Parathyroid adenoma (tissue), 2 donors: ENCODE measurements at regions not wholly inside any gene's neighbourhood (a gene's known extent, or its start where the extent isn't known, plus 50 kb on each side); places are given as distances from the start of the nearest gene placed in this dataset.

ENCODE experiments used
- H2AFZ ChIP-seq: fragments of 300-600 bp; sonication (generic); one replicate; pipeline ENCODE4 v1.7.0; 2017; ENCODE audit warnings: antibody characterized with exemption, mild to moderate bottlenecking
- H3K27ac ChIP-seq: fragments of 300-600 bp; sonication (generic); one replicate; pipeline ENCODE4 v1.7.0; 2017
- H3K27me3 ChIP-seq: fragments of 300-600 bp; sonication (generic); one replicate; pipeline ENCODE4 v1.7.0; 2017; ENCODE audit warnings: low read length; ENCODE audit not compliant: control insufficient read depth, insufficient read depth
- H3K36me3 ChIP-seq: fragments of 300-600 bp; sonication (generic); one replicate; pipeline ENCODE4 v1.7.0; 2017; ENCODE audit warnings: low read length; ENCODE audit not compliant: control insufficient read depth, insufficient read depth
- H3K4me1 ChIP-seq: fragments of 300-600 bp; sonication (generic); one replicate; pipeline ENCODE4 v1.7.0; 2017; ENCODE audit warnings: control low read depth
- H3K4me2 ChIP-seq: fragments of 300-600 bp; sonication (generic); one replicate; pipeline ENCODE4 v1.7.0; 2017; ENCODE audit warnings: low read length
- H3K4me3 ChIP-seq: fragments of 300-600 bp; sonication (generic); one replicate; pipeline ENCODE4 v1.7.0; 2017; ENCODE audit warnings: low read depth, low read length
- H3K79me2 ChIP-seq: fragments of 300-600 bp; sonication (generic); one replicate; pipeline ENCODE4 v1.7.0; 2017; ENCODE audit warnings: control low read depth
- H3K9ac ChIP-seq: fragments of 300-600 bp; sonication (generic); one replicate; pipeline ENCODE4 v1.7.0; 2017; ENCODE audit warnings: mild to moderate bottlenecking
- H3K9me3 ChIP-seq: fragments of 300-600 bp; sonication (generic); one replicate; pipeline ENCODE4 v1.7.0; 2017; ENCODE audit warnings: low read length; ENCODE audit not compliant: control insufficient read depth
- CTCF ChIP-seq: fragments of 300-600 bp; sonication (generic); IDR thresholded peaks from one replicate; pipeline ENCODE4 v1.7.0; 2017; ENCODE audit warnings: antibody characterized with exemption, mild to moderate bottlenecking
- donor health status: primary hyperparathyroidism.

- Histone ChIP-seq H3K79me2 (no peaks in the 10 kb centered on the region), H3K9ac (no peak overlapping the region), H2AFZ (no peak overlapping the region), H3K4me3 (no peak overlapping the region), H3K4me1 (no peaks in the 10 kb centered on the region), H3K9me3 (no peaks in the 10 kb centered on the region), H3K36me3 (no peaks in the 10 kb centered on the region), H3K4me2 (no peak overlapping the region), H3K27me3 (no peaks in the 10 kb centered on the region), H3K27ac (no peak overlapping the region)
- TF ChIP-seq CTCF: no peak
These were observed 1327.1 kb downstream of the MAT2B start for GRCh38 chr5:164832516-164832915.

- no peak overlapping the region for H3K9ac ChIP-seq
- H2AFZ ChIP-seq: no peak overlapping the region
- no peaks in the 10 kb centered on the region for H3K36me3 ChIP-seq
- no peak for TF ChIP-seq CTCF
- no peak overlapping the region for H3K27ac ChIP-seq
- no peaks in the 10 kb centered on the region for H3K4me1 ChIP-seq
- no peaks in the 10 kb centered on the region for H3K79me2 ChIP-seq
- no peak overlapping the region for H3K4me2 ChIP-seq
- H3K27me3 ChIP-seq: no peaks in the 10 kb centered on the region
- H3K9me3 ChIP-seq: no peaks in the 10 kb centered on the region
- no peak overlapping the region for H3K4me3 ChIP-seq
These were observed 1338.9 kb downstream of the MAT2B start for GRCh38 chr5:164844348-164844747.

- H3K4me1 ChIP-seq: no peaks in the 10 kb centered on the region
- no peaks in the 10 kb centered on the region for H3K27me3 ChIP-seq
- H3K9ac ChIP-seq: no peak overlapping the region
- no peak overlapping the region for H3K4me3 ChIP-seq
- H3K27ac ChIP-seq: no peak overlapping the region
- no peaks in the 10 kb centered on the region for H3K79me2 ChIP-seq
- H2AFZ ChIP-seq: no peak overlapping the region
- TF ChIP-seq CTCF: no peak
- H3K4me2 ChIP-seq: no peak overlapping the region
- no peaks in the 10 kb centered on the region for H3K9me3 ChIP-seq
- H3K36me3 ChIP-seq: no peaks in the 10 kb centered on the region
These were observed 1355.5 kb downstream of the MAT2B start for GRCh38 chr5:164860896-164861295.

- H3K9ac ChIP-seq: no peak overlapping the region
- no peak overlapping the region for H3K27ac ChIP-seq
- no peaks in the 10 kb centered on the region for H3K27me3 ChIP-seq
- no peak for TF ChIP-seq CTCF
- H3K4me1 ChIP-seq: no peaks in the 10 kb centered on the region
- no peak overlapping the region for H3K4me2 ChIP-seq
- H2AFZ ChIP-seq: no peak overlapping the region
- H3K4me3 ChIP-seq: no peak overlapping the region
- H3K9me3 ChIP-seq: no peaks in the 10 kb centered on the region
- H3K79me2 ChIP-seq: no peaks in the 10 kb centered on the region
- H3K36me3 ChIP-seq: no peaks in the 10 kb centered on the region
These were observed 1356.2 kb downstream of the MAT2B start for GRCh38 chr5:164861610-164862009.

GRCh38 chr5:164868761-164869160 lies 1363.3 kb downstream of the MAT2B start:
- H3K79me2 ChIP-seq: no peaks in the 10 kb centered on the region
- no peaks in the 10 kb centered on the region for H3K27me3 ChIP-seq
- no peaks in the 10 kb centered on the region for H3K36me3 ChIP-seq
- no peak overlapping the region for H3K4me2 ChIP-seq
- no peak overlapping the region for H3K9ac ChIP-seq
- H3K27ac ChIP-seq: no peak overlapping the region
- no peak overlapping the region for H3K4me3 ChIP-seq
- no peaks in the 10 kb centered on the region for H3K4me1 ChIP-seq
- no peaks in the 10 kb centered on the region for H3K9me3 ChIP-seq
- TF ChIP-seq CTCF: no peak
- no peak overlapping the region for H2AFZ ChIP-seq
